SU-DHL-6 (cell line): ENCODE measurements at regions not wholly inside any gene's neighbourhood (a gene's known extent, or its start where the extent isn't known, plus 50 kb on each side); places are given as distances from the start of the nearest gene placed in this dataset.

Source experiments
- H2AFZ ChIP-seq: fragments of 200-600 bp; sonication (generic); 2 replicates; pipeline ENCODE4 v1.6.1; 2014; ENCODE audit warnings: low read depth, mild to moderate bottlenecking, moderate library complexity, mixed read lengths, antibody characterized with exemption, low read length; ENCODE audit not compliant: severe bottlenecking
- H3F3A ChIP-seq: fragments of 200-600 bp; shearing (Covaris generic); 2 replicates; pipeline ENCODE4 v1.6.0; 2016; ENCODE audit warnings: antibody characterized with exemption, mild to moderate bottlenecking; ENCODE audit not compliant: insufficient read depth
- H3K27ac ChIP-seq: fragments of 200-600 bp; sonication (generic); 2 replicates; pipeline ENCODE4 v1.5.1; 2016; ENCODE audit warnings: low read depth, mild to moderate bottlenecking, low read length, moderate library complexity, mixed read lengths
- H3K27me3 ChIP-seq: fragments of 200-600 bp; sonication (generic), shearing (Covaris generic); 2 replicates; pipeline ENCODE4 v1.6.0; 2014; ENCODE audit warnings: mild to moderate bottlenecking, low read length
- H3K36me3 ChIP-seq: fragments of 200-600 bp; sonication (generic); 2 replicates; pipeline ENCODE4 v1.6.1; 2014; ENCODE audit warnings: mild to moderate bottlenecking, low read length, mixed read lengths
- H3K4me2 ChIP-seq: fragments of 300-600, 200-600 bp; shearing (Covaris generic), sonication (generic); 2 replicates; pipeline ENCODE4 v1.6.0; 2014; ENCODE audit warnings: low read length, low read depth, mild to moderate bottlenecking; ENCODE audit not compliant: poor library complexity, severe bottlenecking
- H3K4me3 ChIP-seq: fragments of 200-600 bp; sonication (generic); 2 replicates; pipeline ENCODE4 v1.5.1; 2014; ENCODE audit warnings: antibody characterized with exemption, low read length, mild to moderate bottlenecking, mixed read lengths; ENCODE audit not compliant: insufficient read depth, poor library complexity, severe bottlenecking
- H3K79me2 ChIP-seq: fragments of 200-600 bp; sonication (generic); 2 replicates; pipeline ENCODE4 v1.6.1; 2014; ENCODE audit warnings: mild to moderate bottlenecking, low read length, moderate library complexity; ENCODE audit not compliant: insufficient read depth
- H3K9ac ChIP-seq: fragments of 200-600 bp; sonication (generic); 2 replicates; pipeline ENCODE4 v1.7.0; 2014; ENCODE audit warnings: mild to moderate bottlenecking, low read length
- H3K9me2 ChIP-seq: fragments of 200-600 bp; sonication (generic); replicated peaks from 2 replicates; pipeline ENCODE4 v1.6.1; 2014; ENCODE audit warnings: low read length; ENCODE audit not compliant: insufficient read depth
- H3K9me3 ChIP-seq: fragments of 200-600 bp; sonication (generic); 2 replicates; pipeline ENCODE4 v1.6.1; 2014; ENCODE audit warnings: low read length, mixed read lengths; ENCODE audit not compliant: insufficient read depth
- H4K20me1 ChIP-seq: fragments of 200-600 bp; sonication (generic); 2 replicates; pipeline ENCODE4 v1.6.1; 2014; ENCODE audit warnings: low read depth, mild to moderate bottlenecking, antibody characterized with exemption, low read length, moderate library complexity, mixed read lengths
- EZH2phosphoT487 ChIP-seq: fragments of 200-600 bp; sonication (generic), shearing (Covaris generic); conservative IDR thresholded peaks from 2 replicates; pipeline ENCODE4 v1.6.1; 2018; ENCODE audit warnings: mild to moderate bottlenecking, antibody characterized with exemption, low read length, moderate library complexity, mixed read lengths
- TF ChIP-seq, protein P1 (sequence below): fragments of 200-600 bp; sonication (generic); IDR thresholded peaks from one replicate; pipeline ENCODE4 v1.5.1; 2017; ENCODE audit warnings: antibody characterized with exemption, mild to moderate bottlenecking, low read length, moderate library complexity; ENCODE audit not compliant: insufficient read depth, poor library complexity, severe bottlenecking

DNA sequence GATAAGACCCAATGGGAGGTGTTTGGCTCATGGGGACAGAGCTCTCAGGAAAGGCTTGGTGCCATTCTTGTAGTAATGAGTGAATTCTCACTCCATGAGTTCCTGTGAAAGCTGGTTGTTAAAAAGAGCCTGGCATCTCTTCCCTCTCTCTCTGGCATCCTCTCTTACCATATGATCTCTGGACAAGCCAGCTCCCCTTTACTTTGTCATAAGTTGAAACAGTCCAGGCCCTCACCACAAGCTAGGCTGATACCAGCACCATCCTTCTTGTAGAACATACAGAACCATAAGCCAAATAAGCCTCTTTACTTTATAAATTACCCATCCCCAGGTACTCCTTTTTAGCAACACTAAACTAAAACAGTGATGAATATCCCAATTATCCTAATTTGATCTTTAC, 166.9 kb upstream of the TMC3 start:
- TF ChIP-seq EZH2phosphoT487 = no peak
- TF ChIP-seq, protein P1, sequence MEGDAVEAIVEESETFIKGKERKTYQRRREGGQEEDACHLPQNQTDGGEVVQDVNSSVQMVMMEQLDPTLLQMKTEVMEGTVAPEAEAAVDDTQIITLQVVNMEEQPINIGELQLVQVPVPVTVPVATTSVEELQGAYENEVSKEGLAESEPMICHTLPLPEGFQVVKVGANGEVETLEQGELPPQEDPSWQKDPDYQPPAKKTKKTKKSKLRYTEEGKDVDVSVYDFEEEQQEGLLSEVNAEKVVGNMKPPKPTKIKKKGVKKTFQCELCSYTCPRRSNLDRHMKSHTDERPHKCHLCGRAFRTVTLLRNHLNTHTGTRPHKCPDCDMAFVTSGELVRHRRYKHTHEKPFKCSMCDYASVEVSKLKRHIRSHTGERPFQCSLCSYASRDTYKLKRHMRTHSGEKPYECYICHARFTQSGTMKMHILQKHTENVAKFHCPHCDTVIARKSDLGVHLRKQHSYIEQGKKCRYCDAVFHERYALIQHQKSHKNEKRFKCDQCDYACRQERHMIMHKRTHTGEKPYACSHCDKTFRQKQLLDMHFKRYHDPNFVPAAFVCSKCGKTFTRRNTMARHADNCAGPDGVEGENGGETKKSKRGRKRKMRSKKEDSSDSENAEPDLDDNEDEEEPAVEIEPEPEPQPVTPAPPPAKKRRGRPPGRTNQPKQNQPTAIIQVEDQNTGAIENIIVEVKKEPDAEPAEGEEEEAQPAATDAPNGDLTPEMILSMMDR = no peak
- Histone ChIP-seq H3K79me2 (no peaks in the 10 kb centered on the region), H3K9ac (no peak overlapping the region), H3K27ac (no peak overlapping the region), H3F3A (no peaks in the 10 kb centered on the region), H3K4me2 (no peak overlapping the region), H4K20me1 (no peaks in the 10 kb centered on the region), H3K9me3 (no peaks in the 10 kb centered on the region), H3K36me3 (no peaks in the 10 kb centered on the region), H3K27me3 (no peaks in the 10 kb centered on the region), H3K4me3 (no peak overlapping the region), H2AFZ (no peak overlapping the region), H3K9me2 (no peaks in the 10 kb centered on the region)

GRCh38 chr15:81536356-81536755, 162.3 kb upstream of the TMC3 start:
- Histone ChIP-seq H3K27ac (no peak overlapping the region), H3K27me3 (no peaks in the 10 kb centered on the region)
- TF ChIP-seq EZH2phosphoT487 = no peak

GRCh38 chr15:81534124-81534523, 160.1 kb upstream of the TMC3 start:
- no peak overlapping the region for H3K4me2 ChIP-seq
- no peaks in the 10 kb centered on the region for H3K9me3 ChIP-seq
- no peak overlapping the region for H3K9ac ChIP-seq
- TF ChIP-seq, protein P1 = no peak
- no peak for TF ChIP-seq EZH2phosphoT487
- no peaks in the 10 kb centered on the region for H3K79me2 ChIP-seq
- H3F3A ChIP-seq = no peaks in the 10 kb centered on the region
- H4K20me1 ChIP-seq = no peaks in the 10 kb centered on the region
- H3K4me3 ChIP-seq = no peak overlapping the region
- H3K27ac ChIP-seq = no peak overlapping the region
- H3K9me2 ChIP-seq = no peaks in the 10 kb centered on the region
- no peaks in the 10 kb centered on the region for H3K27me3 ChIP-seq
- H3K36me3 ChIP-seq = no peaks in the 10 kb centered on the region
- no peak overlapping the region for H2AFZ ChIP-seq

More at GRCh38 chr15:81536356-81536755, 162.3 kb upstream of the TMC3 start:
- H3K9ac ChIP-seq = no peak overlapping the region
- no peaks in the 10 kb centered on the region for H3K9me2 ChIP-seq
- H2AFZ ChIP-seq = no peak overlapping the region
- no peaks in the 10 kb centered on the region for H3F3A ChIP-seq
- no peaks in the 10 kb centered on the region for H3K79me2 ChIP-seq
- no peak overlapping the region for H3K4me2 ChIP-seq
- H3K36me3 ChIP-seq = no peaks in the 10 kb centered on the region
- H4K20me1 ChIP-seq = no peaks in the 10 kb centered on the region
- no peak overlapping the region for H3K4me3 ChIP-seq
- no peaks in the 10 kb centered on the region for H3K9me3 ChIP-seq

DNA sequence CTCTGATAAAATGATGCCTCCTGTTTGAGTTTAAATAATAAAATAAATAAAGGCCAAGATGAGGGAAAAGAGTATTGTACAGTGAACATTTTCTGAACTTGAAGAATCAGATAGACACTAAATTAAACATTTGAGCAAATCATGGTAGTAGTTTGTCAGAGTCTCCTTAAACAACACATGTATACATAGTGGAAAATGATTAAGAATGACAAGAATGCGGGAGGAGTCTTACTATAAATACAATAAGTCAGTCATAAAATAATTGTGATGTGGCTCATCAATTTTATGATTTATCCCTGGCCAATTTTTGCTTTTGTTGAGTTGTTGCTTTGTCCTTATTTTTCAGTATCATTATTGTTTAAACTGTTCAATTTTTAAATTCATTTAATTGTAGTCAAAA, 158.0 kb upstream of the TMC3 start:
- Histone ChIP-seq H3K9me3 (no peaks in the 10 kb centered on the region), H3K9me2 (no peaks in the 10 kb centered on the region), H3K27me3 (no peaks in the 10 kb centered on the region), H3K27ac (no peak overlapping the region), H3F3A (no peaks in the 10 kb centered on the region), H2AFZ (no peak overlapping the region), H3K4me3 (no peak overlapping the region), H3K9ac (no peak overlapping the region), H3K79me2 (no peaks in the 10 kb centered on the region), H3K36me3 (no peaks in the 10 kb centered on the region), H4K20me1 (no peaks in the 10 kb centered on the region), H3K4me2 (no peak overlapping the region)
- TF ChIP-seq EZH2phosphoT487 = no peak
- TF ChIP-seq, protein P1 = no peak
